ENCODE measurements at regions not wholly inside any gene's neighbourhood (a gene's known extent, or its start where the extent isn't known, plus 50 kb on each side); places are given as distances from the start of the nearest gene placed in this dataset.

- Histone ChIP-seq H3K4me1 (ENCODE audit: control insufficient read depth in 5 of 5, insufficient read depth in 5 of 5, low read length in 5 of 5) (peaks cover 0 to 7% (median 0%) of the 10 kb centered on the region in 5 donors), H3K36me3 (ENCODE audit: control insufficient read depth in 4 of 4, insufficient read depth in 4 of 4, low read length in 4 of 4) (no peaks in the 10 kb centered on the region), H3K9ac (ENCODE audit: insufficient read depth in 1 of 2, low read length in 2 of 2) (no peak overlapping the region), H3K27me3 (ENCODE audit: control insufficient read depth in 3 of 3, insufficient read depth in 3 of 3, low read length in 2 of 3) (no peaks in the 10 kb centered on the region), H3K27ac (ENCODE audit: low read depth in 1 of 2, low read length in 1 of 2) (no peak overlapping the region), H3K9me3 (ENCODE audit: control insufficient read depth in 4 of 4, insufficient read depth in 3 of 4, low read length in 3 of 4) (no peaks in the 10 kb centered on the region), H3K4me3 (no peak overlapping the region)
- WGBS, 2 donors = 80 to 86% methylated on average over 3 of the region's 3 CpGs
- DNase-seq (no peak), ATAC-seq (ENCODE audit: insufficient read depth, low FRiP score) (no peak)
- no peak for TF ChIP-seq CTCF (IDR thresholded peaks at IDR 0.05; ENCODE audit: control extremely low read depth, extremely low read depth)
Measured at GRCh38 chr14:55973911-55974630, 144.1 kb upstream of the PELI2 start.

- no peaks in the 10 kb centered on the region for H3K36me3 ChIP-seq (ENCODE audit: control insufficient read depth in 4 of 4, insufficient read depth in 4 of 4, low read length in 4 of 4)
- no peak overlapping the region for H3K4me3 ChIP-seq
- TF ChIP-seq CTCF (IDR thresholded peaks at IDR 0.05; ENCODE audit: control extremely low read depth, extremely low read depth) = no peak
- no peaks in the 10 kb centered on the region for H3K9me3 ChIP-seq (ENCODE audit: control insufficient read depth in 4 of 4, insufficient read depth in 3 of 4, low read length in 3 of 4)
- no peak overlapping the region for H3K27ac ChIP-seq (ENCODE audit: low read depth in 1 of 2, low read length in 1 of 2)
- H3K27me3 ChIP-seq (ENCODE audit: control insufficient read depth in 3 of 3, insufficient read depth in 3 of 3, low read length in 2 of 3) = no peaks in the 10 kb centered on the region
- DNase-seq = no peak
- WGBS, 2 donors = 96 to 100% methylated on average over 5 of the region's 5 CpGs
- H3K9ac ChIP-seq (ENCODE audit: insufficient read depth in 1 of 2, low read length in 2 of 2) = no peak overlapping the region
- peaks cover 0 to 7% (median 0%) of the 10 kb centered on the region in 5 donors for H3K4me1 ChIP-seq (ENCODE audit: control insufficient read depth in 5 of 5, insufficient read depth in 5 of 5, low read length in 5 of 5)
- ATAC-seq (ENCODE audit: insufficient read depth, low FRiP score) = no peak
Measured at GRCh38 chr14:55975281-55975910, 142.8 kb upstream of the PELI2 start.

- TF ChIP-seq CTCF (IDR thresholded peaks at IDR 0.05; ENCODE audit: control extremely low read depth, extremely low read depth) = no peak
- DNase-seq (no peak), ATAC-seq (ENCODE audit: insufficient read depth, low FRiP score) (no peak)
- H3K4me3 ChIP-seq = no peak overlapping the region
- H3K36me3 ChIP-seq (ENCODE audit: control insufficient read depth in 4 of 4, insufficient read depth in 4 of 4, low read length in 4 of 4) = no peaks in the 10 kb centered on the region
- H3K27ac ChIP-seq (ENCODE audit: low read depth in 1 of 2, low read length in 1 of 2) = no peak overlapping the region
- no peaks in the 10 kb centered on the region for H3K27me3 ChIP-seq (ENCODE audit: control insufficient read depth in 3 of 3, insufficient read depth in 3 of 3, low read length in 2 of 3)
- H3K4me1 ChIP-seq (ENCODE audit: control insufficient read depth in 5 of 5, insufficient read depth in 5 of 5, low read length in 5 of 5) = peaks cover 0 to 7% (median 0%) of the 10 kb centered on the region in 5 donors
- WGBS, 2 donors = 69 to 74% methylated on average over 5 of the region's 5 CpGs
- no peak overlapping the region for H3K9ac ChIP-seq (ENCODE audit: insufficient read depth in 1 of 2, low read length in 2 of 2)
- H3K9me3 ChIP-seq (ENCODE audit: control insufficient read depth in 4 of 4, insufficient read depth in 3 of 4, low read length in 3 of 4) = peaks cover 0 to 6% (median 0%) of the 10 kb centered on the region in 4 donors
Measured at GRCh38 chr14:55976219-55976618, 142.0 kb upstream of the PELI2 start.

Measured in lung (tissue), 11 donors.